ENCODE measurements at regions not wholly inside any gene's neighbourhood (a gene's known extent, or its start where the extent isn't known, plus 50 kb on each side); places are given as distances from the start of the nearest gene placed in this dataset.

DNA sequence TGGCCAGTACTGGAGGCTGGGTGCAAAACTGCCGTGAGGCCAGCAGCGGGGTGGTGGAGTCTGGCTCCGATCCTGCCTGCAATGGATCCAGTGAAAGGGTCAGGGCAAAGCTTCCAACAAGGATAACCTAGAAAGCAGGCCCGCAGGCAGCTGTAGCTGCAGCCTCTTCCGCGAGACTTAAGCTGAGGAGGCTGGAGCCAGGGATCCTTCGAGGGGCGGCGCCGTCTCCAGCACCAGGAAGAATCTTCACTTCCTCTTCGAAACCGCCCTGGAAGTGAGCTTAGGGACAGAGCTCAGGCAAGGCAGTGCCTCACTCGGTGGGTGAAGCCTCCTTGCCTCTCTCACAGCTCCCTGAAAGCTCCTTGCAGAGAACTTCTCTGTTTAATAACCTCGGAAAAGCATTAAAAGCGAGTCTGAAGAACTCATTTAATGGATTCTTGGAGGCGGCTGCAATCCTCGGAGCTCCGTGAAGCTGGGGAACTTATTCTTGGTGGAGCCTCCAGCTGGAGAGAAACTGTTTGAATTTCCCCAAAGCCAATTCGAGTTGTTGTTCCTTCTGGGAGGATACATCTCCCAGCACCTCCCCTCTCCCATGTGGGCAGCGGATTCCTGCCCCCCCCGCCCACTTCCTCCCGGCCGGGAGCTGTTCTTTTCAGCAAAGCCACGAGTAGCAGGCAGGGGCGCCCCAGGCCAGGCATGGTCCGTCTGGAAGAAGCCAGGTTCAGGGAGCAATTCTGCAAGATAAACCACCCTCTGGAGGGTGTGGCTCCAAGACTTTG, 169.9 kb downstream of the CTTN start (continued):
- TF ChIP-seq, protein P1, sequence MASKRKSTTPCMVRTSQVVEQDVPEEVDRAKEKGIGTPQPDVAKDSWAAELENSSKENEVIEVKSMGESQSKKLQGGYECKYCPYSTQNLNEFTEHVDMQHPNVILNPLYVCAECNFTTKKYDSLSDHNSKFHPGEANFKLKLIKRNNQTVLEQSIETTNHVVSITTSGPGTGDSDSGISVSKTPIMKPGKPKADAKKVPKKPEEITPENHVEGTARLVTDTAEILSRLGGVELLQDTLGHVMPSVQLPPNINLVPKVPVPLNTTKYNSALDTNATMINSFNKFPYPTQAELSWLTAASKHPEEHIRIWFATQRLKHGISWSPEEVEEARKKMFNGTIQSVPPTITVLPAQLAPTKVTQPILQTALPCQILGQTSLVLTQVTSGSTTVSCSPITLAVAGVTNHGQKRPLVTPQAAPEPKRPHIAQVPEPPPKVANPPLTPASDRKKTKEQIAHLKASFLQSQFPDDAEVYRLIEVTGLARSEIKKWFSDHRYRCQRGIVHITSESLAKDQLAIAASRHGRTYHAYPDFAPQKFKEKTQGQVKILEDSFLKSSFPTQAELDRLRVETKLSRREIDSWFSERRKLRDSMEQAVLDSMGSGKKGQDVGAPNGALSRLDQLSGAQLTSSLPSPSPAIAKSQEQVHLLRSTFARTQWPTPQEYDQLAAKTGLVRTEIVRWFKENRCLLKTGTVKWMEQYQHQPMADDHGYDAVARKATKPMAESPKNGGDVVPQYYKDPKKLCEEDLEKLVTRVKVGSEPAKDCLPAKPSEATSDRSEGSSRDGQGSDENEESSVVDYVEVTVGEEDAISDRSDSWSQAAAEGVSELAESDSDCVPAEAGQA (IDR thresholded peaks at IDR 0.05; ENCODE audit: low read depth), result no peak
- TF ChIP-seq, protein P1 (CRISPR knock-in tag; IDR thresholded peaks at IDR 0.05; ENCODE audit: borderline replicate concordance), result no peak
- TF ChIP-seq KDM5A (IDR thresholded peaks at IDR 0.05; ENCODE audit: borderline replicate concordance, low read length), result no peak
- TF ChIP-seq XBP1 (CRISPR knock-in tag; IDR thresholded peaks at IDR 0.05), result no peak
- TF ChIP-seq GPN1 (CRISPR knock-in tag; IDR thresholded peaks at IDR 0.05; ENCODE audit: borderline replicate concordance), result no peak
- TF ChIP-seq RFX5 (IDR thresholded peaks at IDR 0.05; ENCODE audit: low read depth, low read length), result no peak
- no peak for TF ChIP-seq CHCHD3 (CRISPR knock-in tag; IDR thresholded peaks at IDR 0.05)
- TF ChIP-seq, protein P2, sequence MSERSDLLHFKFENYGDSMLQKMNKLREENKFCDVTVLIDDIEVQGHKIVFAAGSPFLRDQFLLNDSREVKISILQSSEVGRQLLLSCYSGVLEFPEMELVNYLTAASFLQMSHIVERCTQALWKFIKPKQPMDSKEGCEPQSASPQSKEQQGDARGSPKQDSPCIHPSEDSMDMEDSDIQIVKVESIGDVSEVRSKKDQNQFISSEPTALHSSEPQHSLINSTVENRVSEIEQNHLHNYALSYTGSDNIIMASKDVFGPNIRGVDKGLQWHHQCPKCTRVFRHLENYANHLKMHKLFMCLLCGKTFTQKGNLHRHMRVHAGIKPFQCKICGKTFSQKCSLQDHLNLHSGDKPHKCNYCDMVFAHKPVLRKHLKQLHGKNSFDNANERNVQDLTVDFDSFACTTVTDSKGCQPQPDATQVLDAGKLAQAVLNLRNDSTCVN (CRISPR knock-in tag; IDR thresholded peaks at IDR 0.05; ENCODE audit: borderline replicate concordance), result no peak
- TF ChIP-seq, protein P3, sequence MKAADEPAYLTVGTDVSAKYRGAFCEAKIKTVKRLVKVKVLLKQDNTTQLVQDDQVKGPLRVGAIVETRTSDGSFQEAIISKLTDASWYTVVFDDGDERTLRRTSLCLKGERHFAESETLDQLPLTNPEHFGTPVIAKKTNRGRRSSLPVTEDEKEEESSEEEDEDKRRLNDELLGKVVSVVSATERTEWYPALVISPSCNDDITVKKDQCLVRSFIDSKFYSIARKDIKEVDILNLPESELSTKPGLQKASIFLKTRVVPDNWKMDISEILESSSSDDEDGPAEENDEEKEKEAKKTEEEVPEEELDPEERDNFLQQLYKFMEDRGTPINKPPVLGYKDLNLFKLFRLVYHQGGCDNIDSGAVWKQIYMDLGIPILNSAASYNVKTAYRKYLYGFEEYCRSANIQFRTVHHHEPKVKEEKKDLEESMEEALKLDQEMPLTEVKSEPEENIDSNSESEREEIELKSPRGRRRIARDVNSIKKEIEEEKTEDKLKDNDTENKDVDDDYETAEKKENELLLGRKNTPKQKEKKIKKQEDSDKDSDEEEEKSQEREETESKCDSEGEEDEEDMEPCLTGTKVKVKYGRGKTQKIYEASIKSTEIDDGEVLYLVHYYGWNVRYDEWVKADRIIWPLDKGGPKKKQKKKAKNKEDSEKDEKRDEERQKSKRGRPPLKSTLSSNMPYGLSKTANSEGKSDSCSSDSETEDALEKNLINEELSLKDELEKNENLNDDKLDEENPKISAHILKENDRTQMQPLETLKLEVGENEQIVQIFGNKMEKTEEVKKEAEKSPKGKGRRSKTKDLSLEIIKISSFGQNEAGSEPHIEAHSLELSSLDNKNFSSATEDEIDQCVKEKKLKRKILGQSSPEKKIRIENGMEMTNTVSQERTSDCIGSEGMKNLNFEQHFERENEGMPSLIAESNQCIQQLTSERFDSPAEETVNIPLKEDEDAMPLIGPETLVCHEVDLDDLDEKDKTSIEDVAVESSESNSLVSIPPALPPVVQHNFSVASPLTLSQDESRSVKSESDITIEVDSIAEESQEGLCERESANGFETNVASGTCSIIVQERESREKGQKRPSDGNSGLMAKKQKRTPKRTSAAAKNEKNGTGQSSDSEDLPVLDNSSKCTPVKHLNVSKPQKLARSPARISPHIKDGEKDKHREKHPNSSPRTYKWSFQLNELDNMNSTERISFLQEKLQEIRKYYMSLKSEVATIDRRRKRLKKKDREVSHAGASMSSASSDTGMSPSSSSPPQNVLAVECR (CRISPR knock-in tag; IDR thresholded peaks at IDR 0.05; ENCODE audit: borderline replicate concordance), result no peak
- no peak for TF ChIP-seq SRSF4 (IDR thresholded peaks at IDR 0.05; ENCODE audit: low read depth, low read length, poor library complexity, severe bottlenecking)
- no peak for TF ChIP-seq MTF1 (CRISPR knock-in tag; IDR thresholded peaks at IDR 0.05)
